ENCODE measurements at regions not wholly inside any gene's neighbourhood (a gene's known extent, or its start where the extent isn't known, plus 50 kb on each side); places are given as distances from the start of the nearest gene placed in this dataset.

GRCh38 chr7:15046861-15047260 is 144.3 kb upstream of the DGKB start:
- no peaks in the 10 kb centered on the region for H3K9me3 Mint-ChIP-seq
- no peaks in the 10 kb centered on the region for H3K36me3 Mint-ChIP-seq (ENCODE audit: low read depth)
- H3K4me1 Mint-ChIP-seq, result peaks cover 13% of the 10 kb centered on the region
- no peak for TF ChIP-seq CTCF (IDR thresholded peaks at IDR 0.05; ENCODE audit: unreplicated experiment in 3 of 3)
- H3K27me3 Mint-ChIP-seq (ENCODE audit: low read depth), result no peaks in the 10 kb centered on the region
- no peak overlapping the region for H3K4me3 Mint-ChIP-seq
- no peak overlapping the region for H3K27ac Mint-ChIP-seq

GRCh38 chr7:15043931-15044330 is 141.4 kb upstream of the DGKB start:
- H3K27me3 Mint-ChIP-seq (ENCODE audit: low read depth), result no peaks in the 10 kb centered on the region
- H3K4me3 Mint-ChIP-seq, result no peak overlapping the region
- peak overlapping the region in 2 of 3 experiments; percentile 42 to 76 for H3K27ac Mint-ChIP-seq
- TF ChIP-seq CTCF (IDR thresholded peaks at IDR 0.05; ENCODE audit: unreplicated experiment in 3 of 3), result no peak
- no peaks in the 10 kb centered on the region for H3K36me3 Mint-ChIP-seq (ENCODE audit: low read depth)
- no peaks in the 10 kb centered on the region for H3K9me3 Mint-ChIP-seq
- peaks cover 13% of the 10 kb centered on the region for H3K4me1 Mint-ChIP-seq

GRCh38 chr7:15042285-15043065 is 139.9 kb upstream of the DGKB start:
- H3K9me3 Mint-ChIP-seq, result no peaks in the 10 kb centered on the region
- H3K4me3 Mint-ChIP-seq, result no peak overlapping the region
- no peak for TF ChIP-seq CTCF (IDR thresholded peaks at IDR 0.05; ENCODE audit: unreplicated experiment in 3 of 3)
- no peaks in the 10 kb centered on the region for H3K36me3 Mint-ChIP-seq (ENCODE audit: low read depth)
- peaks cover 13% of the 10 kb centered on the region for H3K4me1 Mint-ChIP-seq
- H3K27me3 Mint-ChIP-seq (ENCODE audit: low read depth), result no peaks in the 10 kb centered on the region
- no peak overlapping the region for H3K27ac Mint-ChIP-seq

- Mint-ChIP-seq H3K27ac (no peak overlapping the region), H3K27me3 (ENCODE audit: low read depth) (no peaks in the 10 kb centered on the region), H3K4me1 (peaks cover 13% of the 10 kb centered on the region), H3K4me3 (no peak overlapping the region), H3K9me3 (no peaks in the 10 kb centered on the region), H3K36me3 (ENCODE audit: low read depth) (no peaks in the 10 kb centered on the region)
- no peak for TF ChIP-seq CTCF (IDR thresholded peaks at IDR 0.05; ENCODE audit: unreplicated experiment in 3 of 3)
Measured at GRCh38 chr7:15041226-15041625, 138.7 kb upstream of the DGKB start.

- H3K9me3 Mint-ChIP-seq, result no peaks in the 10 kb centered on the region
- H3K36me3 Mint-ChIP-seq (ENCODE audit: low read depth), result no peaks in the 10 kb centered on the region
- H3K4me1 Mint-ChIP-seq, result no peaks in the 10 kb centered on the region
- H3K4me3 Mint-ChIP-seq, result no peak overlapping the region
- no peak overlapping the region for H3K27ac Mint-ChIP-seq
- TF ChIP-seq CTCF (IDR thresholded peaks at IDR 0.05; ENCODE audit: unreplicated experiment in 3 of 3), result no peak
- H3K27me3 Mint-ChIP-seq (ENCODE audit: low read depth), result no peaks in the 10 kb centered on the region
Measured at GRCh38 chr7:15035814-15036213, 133.3 kb upstream of the DGKB start.

GRCh38 chr7:15033039-15033438 is 130.5 kb upstream of the DGKB start:
- no peaks in the 10 kb centered on the region for H3K27me3 Mint-ChIP-seq (ENCODE audit: low read depth)
- H3K27ac Mint-ChIP-seq, result no peak overlapping the region
- no peaks in the 10 kb centered on the region for H3K36me3 Mint-ChIP-seq (ENCODE audit: low read depth)
- TF ChIP-seq CTCF (IDR thresholded peaks at IDR 0.05; ENCODE audit: unreplicated experiment in 3 of 3), result no peak
- no peaks in the 10 kb centered on the region for H3K9me3 Mint-ChIP-seq
- H3K4me1 Mint-ChIP-seq, result no peaks in the 10 kb centered on the region
- H3K4me3 Mint-ChIP-seq, result no peak overlapping the region
